GM12878 (cell line): ENCODE measurements at regions not wholly inside any gene's neighbourhood (a gene's known extent, or its start where the extent isn't known, plus 50 kb on each side); places are given as distances from the start of the nearest gene placed in this dataset.

Experiments used
- ATAC-seq: fragments of 200-7000 bp; cut with Tn5 transposase; 3 replicates; pipeline ENCODE4 v1.9.1; 2020; ENCODE audit warnings: mild to moderate bottlenecking, moderate library complexity
- BruUV-seq: library from RNA; stranded (reverse); fragments of 400-500 nt; replicated peaks from 2 replicates; lab custom pipeline; 2021; lab: Mats Ljungman, UMichigan
- CTCF ChIA-PET: fragments of 300-600 bp; sonication (Branson Sonifier 250); formaldehyde crosslinking; extraction: SDS; loops from one replicate; lab custom pipeline; 2021; ENCODE audit warnings: inconsistent platforms; lab: Yijun Ruan, JAX
- POLR2A ChIA-PET: fragments of 350-600 bp; formaldehyde crosslinking; extraction: SDS; loops from one replicate; lab custom pipeline; 2021; ENCODE audit warnings: inconsistent platforms; lab: Charles Lee
- RAD21 ChIA-PET: fragments of 300-600 bp; sonication (Branson Sonifier 250); formaldehyde crosslinking; loops from one replicate; lab custom pipeline; 2023; ENCODE audit warnings: antibody characterized with exemption; ENCODE audit not compliant: unreplicated experiment; lab: Charles Lee
- SMC1A ChIA-PET: fragments of 300-600 bp; sonication (Branson Sonifier 250); formaldehyde crosslinking; loops from one replicate; lab custom pipeline; 2023; ENCODE audit not compliant: unreplicated experiment, uncharacterized antibody; lab: Charles Lee
- DNase-seq: peaks from one replicate; pipeline ENCODE4 v3.0.0-alpha.2; 2011; ENCODE audit warnings: low read depth, low spot score
- FAIRE-seq: peaks from 3 replicates; lab custom pipeline; 2011; peaks lifted over from hg19 to GRCh38; lab: Jason Lieb, UNC
- H2AFZ ChIP-seq: 2 replicates; pipeline ENCODE4 v1.6.0; 2011; ENCODE audit warnings: low read depth, low read length, control low read depth; ENCODE audit not compliant: control insufficient read depth
- H3K27ac ChIP-seq: 2 replicates; pipeline ENCODE4 v1.5.1; 2011; ENCODE audit warnings: control low read depth; ENCODE audit not compliant: control insufficient read depth, insufficient read depth
- H3K27me3 ChIP-seq, 2 experiments: replicated peaks in 1 of 2; 2 replicates each; pipeline versions ENCODE4 v1.6.0 to v1.6.1; 2011; ENCODE audit warnings: low read length in 1 of 2; ENCODE audit not compliant: control insufficient read depth in 2 of 2, insufficient read depth in 2 of 2
- H3K36me3 ChIP-seq, 2 experiments: 2 replicates each; pipeline ENCODE4 v1.5.1; 2011; ENCODE audit warnings: low read length in 1 of 2; ENCODE audit not compliant: control insufficient read depth in 2 of 2, insufficient read depth in 2 of 2
- H3K4me1 ChIP-seq: 2 replicates; pipeline ENCODE4 v1.6.1; 2011; ENCODE audit warnings: mild to moderate bottlenecking, low read length, moderate library complexity, mixed read lengths; ENCODE audit not compliant: control insufficient read depth, insufficient read depth
- H3K4me2 ChIP-seq: 2 replicates; pipeline ENCODE4 v1.6.0; 2011; ENCODE audit warnings: control low read depth; ENCODE audit not compliant: control insufficient read depth, insufficient read depth
- H3K4me3 ChIP-seq: fragments of 200-600 bp; sonication (generic); 2 replicates; pipeline ENCODE4 v1.5.1; 2016
- H3K79me2 ChIP-seq: 2 replicates; pipeline ENCODE4 v1.6.0; 2011; ENCODE audit warnings: low read length; ENCODE audit not compliant: control insufficient read depth, insufficient read depth
- H3K9ac ChIP-seq: 2 replicates; pipeline ENCODE4 v1.8.0; 2011; ENCODE audit warnings: low read length, control low read depth, mixed read lengths; ENCODE audit not compliant: control insufficient read depth, insufficient read depth
- H3K9me3 ChIP-seq: replicated peaks from 3 replicates; pipeline ENCODE4 v1.5.1; 2011; ENCODE audit warnings: mild to moderate bottlenecking, low read length; ENCODE audit not compliant: control insufficient read depth, insufficient read depth
- H4K20me1 ChIP-seq: 2 replicates; pipeline ENCODE4 v1.6.0; 2011; ENCODE audit not compliant: control insufficient read depth, insufficient read depth
- JUND ChIP-seq: IDR thresholded peaks from 2 replicates; pipeline ENCODE4 v1.6.1; 2012; ENCODE audit warnings: low read depth, mild to moderate bottlenecking, low read length, improper control_type of control experiment, moderate library complexity
- ZSCAN29 ChIP-seq: fragments of 450-650 bp; IDR thresholded peaks from 2 replicates; pipeline ENCODE4 v1.6.1; 2017; ENCODE audit warnings: mild to moderate bottlenecking, moderate library complexity
- WGBS: methylation state at CpG from one replicate; pipeline ENCODE4 v1.1.6; 2016; ENCODE audit warnings: low lambda C conversion rate; ENCODE audit not compliant: insufficient replicate concordance, insufficient coverage; ENCODE audit errors: missing lambda C conversion rate; 5-methylcytosine and 5-hydroxymethylcytosine counted together
- in situ Hi-C: fragments of 300-500 bp; cut with MboI; formaldehyde crosslinking; loops from 9 replicates; pipeline ENCODE4 v1.14.3; 2018; ENCODE audit warnings: mixed read lengths
- intact Hi-C: fragments of 100-400 bp; cut with micrococcal nuclease; formaldehyde crosslinking; loops from one replicate; pipeline ENCODE4 v1.14.2; 2022; ENCODE audit not compliant: unreplicated experiment
- TF ChIP-seq, protein P1 (sequence below): fragments of 450-650 bp; conservative IDR thresholded peaks from 2 replicates; pipeline ENCODE4 v1.6.1; 2017; ENCODE audit warnings: mild to moderate bottlenecking, moderate library complexity
- TF ChIP-seq, protein P2 (sequence below): fragments of 450-650 bp; formaldehyde crosslinking; IDR thresholded peaks from 2 replicates; pipeline ENCODE4 v1.4.0; 2020; ENCODE audit warnings: mild to moderate bottlenecking, moderate library complexity

DNA sequence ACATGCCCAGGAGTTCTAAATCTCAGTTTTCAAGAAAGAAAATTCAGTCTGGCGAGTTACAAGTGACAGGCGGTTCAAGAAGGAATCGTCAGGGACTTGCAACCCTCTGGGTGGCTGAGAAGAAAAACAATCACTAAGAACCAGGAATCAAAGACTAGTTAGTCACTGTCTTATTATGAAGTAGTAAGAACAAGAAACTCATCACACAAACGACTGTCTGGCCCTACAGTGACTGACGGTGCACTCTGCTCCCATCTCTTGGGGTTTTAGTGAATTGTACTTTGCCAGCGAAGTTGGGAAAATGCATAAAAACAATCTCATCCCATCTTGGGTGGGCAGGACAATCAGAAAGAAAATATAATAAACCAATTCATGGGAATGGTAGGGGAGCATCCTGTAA lies 63.7 kb upstream of the SACS start:
- 50% methylated on average over 6 of the region's 6 CpGs for WGBS
- no peak overlapping the region for H3K4me3 ChIP-seq
- in situ Hi-C loops, result no loop called here
- TF ChIP-seq, protein P1, sequence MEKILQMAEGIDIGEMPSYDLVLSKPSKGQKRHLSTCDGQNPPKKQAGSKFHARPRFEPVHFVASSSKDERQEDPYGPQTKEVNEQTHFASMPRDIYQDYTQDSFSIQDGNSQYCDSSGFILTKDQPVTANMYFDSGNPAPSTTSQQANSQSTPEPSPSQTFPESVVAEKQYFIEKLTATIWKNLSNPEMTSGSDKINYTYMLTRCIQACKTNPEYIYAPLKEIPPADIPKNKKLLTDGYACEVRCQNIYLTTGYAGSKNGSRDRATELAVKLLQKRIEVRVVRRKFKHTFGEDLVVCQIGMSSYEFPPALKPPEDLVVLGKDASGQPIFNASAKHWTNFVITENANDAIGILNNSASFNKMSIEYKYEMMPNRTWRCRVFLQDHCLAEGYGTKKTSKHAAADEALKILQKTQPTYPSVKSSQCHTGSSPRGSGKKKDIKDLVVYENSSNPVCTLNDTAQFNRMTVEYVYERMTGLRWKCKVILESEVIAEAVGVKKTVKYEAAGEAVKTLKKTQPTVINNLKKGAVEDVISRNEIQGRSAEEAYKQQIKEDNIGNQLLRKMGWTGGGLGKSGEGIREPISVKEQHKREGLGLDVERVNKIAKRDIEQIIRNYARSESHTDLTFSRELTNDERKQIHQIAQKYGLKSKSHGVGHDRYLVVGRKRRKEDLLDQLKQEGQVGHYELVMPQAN, result no peak
- no peak for TF ChIP-seq JUND
- TF ChIP-seq ZSCAN29, result no peak
- TF ChIP-seq, protein P2, sequence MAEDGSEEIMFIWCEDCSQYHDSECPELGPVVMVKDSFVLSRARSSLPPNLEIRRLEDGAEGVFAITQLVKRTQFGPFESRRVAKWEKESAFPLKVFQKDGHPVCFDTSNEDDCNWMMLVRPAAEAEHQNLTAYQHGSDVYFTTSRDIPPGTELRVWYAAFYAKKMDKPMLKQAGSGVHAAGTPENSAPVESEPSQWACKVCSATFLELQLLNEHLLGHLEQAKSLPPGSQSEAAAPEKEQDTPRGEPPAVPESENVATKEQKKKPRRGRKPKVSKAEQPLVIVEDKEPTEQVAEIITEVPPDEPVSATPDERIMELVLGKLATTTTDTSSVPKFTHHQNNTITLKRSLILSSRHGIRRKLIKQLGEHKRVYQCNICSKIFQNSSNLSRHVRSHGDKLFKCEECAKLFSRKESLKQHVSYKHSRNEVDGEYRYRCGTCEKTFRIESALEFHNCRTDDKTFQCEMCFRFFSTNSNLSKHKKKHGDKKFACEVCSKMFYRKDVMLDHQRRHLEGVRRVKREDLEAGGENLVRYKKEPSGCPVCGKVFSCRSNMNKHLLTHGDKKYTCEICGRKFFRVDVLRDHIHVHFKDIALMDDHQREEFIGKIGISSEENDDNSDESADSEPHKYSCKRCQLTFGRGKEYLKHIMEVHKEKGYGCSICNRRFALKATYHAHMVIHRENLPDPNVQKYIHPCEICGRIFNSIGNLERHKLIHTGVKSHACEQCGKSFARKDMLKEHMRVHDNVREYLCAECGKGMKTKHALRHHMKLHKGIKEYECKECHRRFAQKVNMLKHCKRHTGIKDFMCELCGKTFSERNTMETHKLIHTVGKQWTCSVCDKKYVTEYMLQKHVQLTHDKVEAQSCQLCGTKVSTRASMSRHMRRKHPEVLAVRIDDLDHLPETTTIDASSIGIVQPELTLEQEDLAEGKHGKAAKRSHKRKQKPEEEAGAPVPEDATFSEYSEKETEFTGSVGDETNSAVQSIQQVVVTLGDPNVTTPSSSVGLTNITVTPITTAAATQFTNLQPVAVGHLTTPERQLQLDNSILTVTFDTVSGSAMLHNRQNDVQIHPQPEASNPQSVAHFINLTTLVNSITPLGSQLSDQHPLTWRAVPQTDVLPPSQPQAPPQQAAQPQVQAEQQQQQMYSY (CRISPR knock-in tag), result no peak
- no peaks in the 10 kb centered on the region for H3K36me3 ChIP-seq
- H3K9me3 ChIP-seq, result no peaks in the 10 kb centered on the region
- RAD21 ChIA-PET, result no interaction called here
- no peak for ATAC-seq
- no peak overlapping the region for H3K4me2 ChIP-seq
- intact Hi-C loops, result no loop called here
- H3K9ac ChIP-seq, result no peak overlapping the region
- H3K4me1 ChIP-seq, result no peaks in the 10 kb centered on the region
- H3K27ac ChIP-seq, result no peak overlapping the region
- no peaks in the 10 kb centered on the region for H3K79me2 ChIP-seq
- SMC1A ChIA-PET, result no interaction called here
- no peak for DNase-seq
- no peaks in the 10 kb centered on the region for H4K20me1 ChIP-seq
- H2AFZ ChIP-seq, result no peak overlapping the region
- CTCF ChIA-PET, result no interaction called here
- H3K27me3 ChIP-seq, result no peaks in the 10 kb centered on the region
- no peak for FAIRE-seq
- BruUV-seq, result no TSS peak
- POLR2A ChIA-PET, result no interaction called here
